Epithelial cell of esophagus (primary cell): ENCODE measurements at regions not wholly inside any gene's neighbourhood (a gene's known extent, or its start where the extent isn't known, plus 50 kb on each side); places are given as distances from the start of the nearest gene placed in this dataset.

Source experiments
- DNase-seq: peaks from one replicate; pipeline ENCODE4 v3.0.0; 2010; ENCODE audit warnings: low read depth
- H3K4me3 ChIP-seq: 2 replicates; pipeline ENCODE4 v1.5.1; 2011; ENCODE audit warnings: mild to moderate bottlenecking, low read length, control low read depth
- CTCF ChIP-seq: IDR thresholded peaks from 2 replicates; pipeline ENCODE4 v1.5.1; 2011; ENCODE audit warnings: low read depth, mild to moderate bottlenecking, low read length, control low read depth, inconsistent platforms; ENCODE audit not compliant: insufficient read depth; ENCODE audit errors: missing control alignments

GRCh38 chr13:102508411-102508810 is 88.4 kb upstream of the TPP2 start:
- no peak overlapping the region for H3K4me3 ChIP-seq
- DNase-seq = no peak
- no peak for TF ChIP-seq CTCF

DNA sequence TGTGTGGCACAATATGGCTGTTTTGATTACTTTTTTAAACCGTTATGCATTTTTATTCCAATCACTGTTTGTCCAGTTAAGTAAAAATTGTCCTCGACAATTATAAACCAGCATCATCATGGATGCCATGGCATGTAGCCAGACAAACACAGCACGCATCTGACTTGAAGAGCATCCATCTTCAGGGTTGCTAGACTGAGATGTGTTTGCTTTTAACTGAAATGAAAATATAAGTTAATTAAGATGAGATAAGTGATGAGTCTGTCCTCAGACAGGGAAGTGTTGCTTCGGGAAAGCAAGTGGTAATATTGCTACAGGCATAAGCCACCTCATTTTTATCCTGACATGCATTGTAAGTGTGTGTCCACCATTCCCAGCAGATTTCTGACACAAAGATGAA is 92.8 kb upstream of the TPP2 start:
- no peak for DNase-seq
- H3K4me3 ChIP-seq = no peak overlapping the region
- no peak for TF ChIP-seq CTCF

GRCh38 chr13:102495663-102496062 is 93.8 kb upstream of the FGF14 start:
- no peak for DNase-seq
- no peak overlapping the region for H3K4me3 ChIP-seq
- no peak for TF ChIP-seq CTCF

DNA sequence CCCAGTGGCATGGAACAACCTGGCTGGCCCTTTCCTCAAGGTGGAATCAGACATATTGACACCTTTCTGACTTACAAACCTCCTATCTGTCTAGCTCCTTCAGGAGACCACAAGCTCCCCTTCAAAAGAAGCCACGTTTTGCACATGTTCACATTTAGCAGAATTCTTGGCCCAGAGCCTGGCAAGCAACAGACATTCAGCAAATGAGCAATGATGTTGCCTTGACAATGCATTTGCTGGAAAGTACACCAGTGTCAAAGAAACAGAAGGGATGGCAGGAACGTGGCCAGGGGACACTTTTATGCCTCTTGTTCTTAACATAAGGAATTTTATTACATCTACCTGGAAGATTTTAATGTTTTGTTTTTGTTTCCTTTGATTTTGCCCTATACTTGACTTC is 85.5 kb upstream of the FGF14 start:
- DNase-seq = no peak
- TF ChIP-seq CTCF = no peak
- no peak overlapping the region for H3K4me3 ChIP-seq

DNA sequence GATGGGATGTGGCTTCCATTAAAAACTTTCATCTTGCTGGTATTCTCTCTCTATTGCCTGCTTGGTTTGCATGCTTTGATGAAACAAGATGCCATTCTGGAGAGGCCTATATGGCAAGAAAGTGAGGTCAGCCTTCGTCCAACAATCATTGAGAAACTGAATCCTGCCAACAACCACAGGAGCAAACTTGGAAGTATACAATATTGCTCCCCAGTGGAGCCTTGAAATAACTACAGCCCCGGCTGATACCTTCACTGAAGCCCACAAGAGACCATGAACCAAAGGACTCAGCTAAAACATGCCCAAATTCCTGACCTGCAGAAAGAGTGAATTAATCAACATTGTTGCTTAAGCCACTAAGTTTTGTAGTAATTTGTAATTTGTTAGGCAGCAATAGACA is 82.5 kb upstream of the FGF14 start:
- peak; percentile 35 for TF ChIP-seq CTCF
- H3K4me3 ChIP-seq = no peak overlapping the region
- peak; percentile 26 for DNase-seq

DNA sequence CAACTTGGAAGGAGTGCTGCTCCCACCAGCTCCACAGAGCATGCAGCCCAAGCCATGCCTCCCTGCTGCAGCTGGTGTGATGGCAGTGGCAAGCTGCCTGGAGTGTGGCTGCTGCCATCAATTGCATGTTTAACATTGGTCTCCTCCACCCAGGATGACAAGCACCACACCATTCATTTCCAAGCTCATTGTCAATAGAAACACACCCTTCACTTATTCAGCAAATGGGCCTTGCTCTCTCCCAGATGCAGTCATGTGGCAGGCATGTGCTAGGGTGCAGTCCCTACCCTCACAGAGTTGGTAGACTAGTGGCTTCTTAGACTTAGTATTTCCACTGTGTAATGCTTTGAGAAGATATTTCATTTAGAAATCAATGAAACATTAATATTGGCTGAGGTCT is 70.8 kb upstream of the FGF14 start:
- no peak for TF ChIP-seq CTCF
- DNase-seq = peak; percentile 23
- H3K4me3 ChIP-seq = no peak overlapping the region

DNA sequence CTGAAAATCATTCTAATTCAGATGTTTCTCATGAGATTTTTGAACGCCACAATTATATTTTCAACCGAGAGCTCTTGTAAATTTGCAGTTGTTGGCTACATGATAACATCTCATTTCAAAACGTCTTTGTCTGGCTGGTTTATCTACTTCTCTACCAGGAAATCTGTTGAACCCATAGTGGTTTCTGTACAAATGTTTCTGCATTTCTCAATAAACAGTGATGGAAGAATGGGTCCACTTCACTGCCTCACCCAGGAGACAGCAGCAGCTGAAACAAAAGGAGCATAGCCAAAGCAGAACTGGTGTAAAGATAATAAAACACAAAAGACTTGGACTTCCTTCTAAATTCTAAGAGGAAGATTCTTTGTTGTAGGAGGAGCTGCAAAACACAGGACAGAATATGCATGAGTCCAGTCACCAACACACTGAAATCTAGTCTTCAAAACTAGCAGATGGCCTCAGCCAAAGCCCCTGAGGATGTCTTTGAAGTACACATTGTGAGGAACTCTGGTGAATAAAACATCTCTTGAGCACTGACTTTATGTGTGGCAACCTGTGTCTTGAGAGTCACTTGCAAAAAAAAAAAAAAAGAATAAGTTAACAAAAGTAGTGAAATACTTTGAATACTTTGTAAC is 68.6 kb upstream of the FGF14 start:
- no peak for DNase-seq
- TF ChIP-seq CTCF = no peak
- no peak overlapping the region for H3K4me3 ChIP-seq
